DOHH2 (cell line): ENCODE measurements at regions not wholly inside any gene's neighbourhood (a gene's known extent, or its start where the extent isn't known, plus 50 kb on each side); places are given as distances from the start of the nearest gene placed in this dataset.

Experiments used
- H3F3A ChIP-seq: fragments of 200-600 bp; sonication (generic), shearing (Covaris generic); 2 replicates; pipeline ENCODE4 v1.6.0; 2016; ENCODE audit warnings: antibody characterized with exemption, mild to moderate bottlenecking; ENCODE audit not compliant: control insufficient read depth, insufficient read depth
- H3K27ac ChIP-seq: fragments of 200-600 bp; sonication (generic); 2 replicates; pipeline ENCODE4 v1.5.1; 2014; ENCODE audit warnings: low read depth, mild to moderate bottlenecking, low read length, moderate library complexity
- H3K27me3 ChIP-seq: fragments of 200-600 bp; sonication (generic); 2 replicates; pipeline ENCODE4 v1.6.1; 2014; ENCODE audit warnings: mild to moderate bottlenecking, low read length, mixed read lengths; ENCODE audit not compliant: control insufficient read depth
- H3K36me3 ChIP-seq: fragments of 200-600 bp; sonication (generic); 2 replicates; pipeline ENCODE4 v1.6.1; 2014; ENCODE audit warnings: mild to moderate bottlenecking, low read length, moderate library complexity, mixed read lengths; ENCODE audit not compliant: control insufficient read depth
- H3K4me1 ChIP-seq: fragments of 200-600 bp; sonication (generic); 2 replicates; pipeline ENCODE4 v1.6.1; 2014; ENCODE audit warnings: mild to moderate bottlenecking, low read length, mixed read lengths; ENCODE audit not compliant: control insufficient read depth
- H3K4me2 ChIP-seq: fragments of 200-600 bp; sonication (generic); 2 replicates; pipeline ENCODE4 v1.6.0; 2014; ENCODE audit warnings: mild to moderate bottlenecking, low read length, moderate library complexity
- H3K4me3 ChIP-seq: fragments of 200-600 bp; sonication (generic); 2 replicates; pipeline ENCODE4 v1.5.1; 2014; ENCODE audit warnings: mild to moderate bottlenecking, low read length, mixed read lengths
- H3K79me2 ChIP-seq: fragments of 200-600 bp; sonication (generic); 2 replicates; pipeline ENCODE4 v1.6.1; 2014; ENCODE audit warnings: mild to moderate bottlenecking, low read length, mixed read lengths; ENCODE audit not compliant: control insufficient read depth
- H3K9me2 ChIP-seq: fragments of 200-600 bp; sonication (generic); replicated peaks from 2 replicates; pipeline ENCODE4 v1.6.1; 2014; ENCODE audit warnings: mild to moderate bottlenecking, low read length, mixed read lengths; ENCODE audit not compliant: control insufficient read depth
- H3K9me3 ChIP-seq: fragments of 200-600 bp; sonication (generic); 2 replicates; pipeline ENCODE4 v1.6.1; 2014; ENCODE audit warnings: antibody characterized with exemption, low read length, mixed read lengths; ENCODE audit not compliant: control insufficient read depth, insufficient read depth
- H4K20me1 ChIP-seq: fragments of 200-600 bp; sonication (generic); 2 replicates; pipeline ENCODE4 v1.6.0; 2014; ENCODE audit warnings: low read depth, mild to moderate bottlenecking, antibody characterized with exemption, low read length, moderate library complexity; ENCODE audit not compliant: control insufficient read depth, insufficient read depth
- CTCF ChIP-seq: fragments of 200-600 bp; sonication (generic); IDR thresholded peaks from one replicate; pipeline ENCODE4 v1.5.1; 2014; ENCODE audit warnings: antibody characterized with exemption, mild to moderate bottlenecking, low read depth, low read length; ENCODE audit not compliant: poor library complexity, severe bottlenecking
- EZH2phosphoT487 ChIP-seq: fragments of 200-600 bp; sonication (generic); IDR thresholded peaks from 2 replicates; pipeline ENCODE4 v1.6.1; 2017; ENCODE audit warnings: borderline replicate concordance, mild to moderate bottlenecking, antibody characterized with exemption, low read length, moderate library complexity, mixed read lengths

- H3K27ac ChIP-seq, result no peak overlapping the region
- H3K4me3 ChIP-seq, result no peak overlapping the region
- no peaks in the 10 kb centered on the region for H3K4me1 ChIP-seq
- H3K9me3 ChIP-seq, result no peaks in the 10 kb centered on the region; the same call in 1 of the 2 replicates
- no peaks in the 10 kb centered on the region for H3K36me3 ChIP-seq
- no peaks in the 10 kb centered on the region for H3F3A ChIP-seq
- H3K27me3 ChIP-seq, result no peaks in the 10 kb centered on the region
- H3K9me2 ChIP-seq, result no peaks in the 10 kb centered on the region
- H4K20me1 ChIP-seq, result no peaks in the 10 kb centered on the region
- TF ChIP-seq EZH2phosphoT487, result no peak
- no peaks in the 10 kb centered on the region for H3K79me2 ChIP-seq
- H3K4me2 ChIP-seq, result no peak overlapping the region
These were observed 605.8 kb upstream of the PTGER4 start for GRCh38 chr5:40073927-40074326.

- H3K4me2 ChIP-seq, result no peak overlapping the region
- H3K27me3 ChIP-seq, result no peaks in the 10 kb centered on the region
- H3K4me3 ChIP-seq, result no peak overlapping the region
- no peaks in the 10 kb centered on the region for H3K36me3 ChIP-seq
- H4K20me1 ChIP-seq, result no peaks in the 10 kb centered on the region
- H3K27ac ChIP-seq, result no peak overlapping the region
- no peaks in the 10 kb centered on the region for H3F3A ChIP-seq
- no peaks in the 10 kb centered on the region for H3K9me2 ChIP-seq
- H3K9me3 ChIP-seq, result no peaks in the 10 kb centered on the region
- TF ChIP-seq CTCF (no peak), EZH2phosphoT487 (no peak)
- no peaks in the 10 kb centered on the region for H3K4me1 ChIP-seq
- H3K79me2 ChIP-seq, result no peaks in the 10 kb centered on the region
These were observed 607.8 kb upstream of the PTGER4 start for GRCh38 chr5:40071870-40072269.

- H3K27me3 ChIP-seq, result no peaks in the 10 kb centered on the region
- no peaks in the 10 kb centered on the region; the same call in 1 of the 2 replicates for H3K9me2 ChIP-seq
These were observed 613.1 kb upstream of the PTGER4 start for GRCh38 chr5:40066616-40067015.

GRCh38 chr5:40052808-40053207 lies 626.9 kb upstream of the PTGER4 start:
- Histone ChIP-seq H3K9me2 (no peaks in the 10 kb centered on the region), H3K36me3 (no peaks in the 10 kb centered on the region), H3K4me2 (no peak overlapping the region), H3K4me1 (no peaks in the 10 kb centered on the region), H4K20me1 (no peaks in the 10 kb centered on the region), H3K79me2 (no peaks in the 10 kb centered on the region), H3K27ac (no peak overlapping the region), H3F3A (no peaks in the 10 kb centered on the region), H3K4me3 (no peak overlapping the region), H3K9me3 (no peaks in the 10 kb centered on the region), H3K27me3 (no peaks in the 10 kb centered on the region)
- TF ChIP-seq CTCF (no peak), EZH2phosphoT487 (no peak)

More at GRCh38 chr5:40066616-40067015, 613.1 kb upstream of the PTGER4 start:
- no peaks in the 10 kb centered on the region for H3K79me2 ChIP-seq
- no peaks in the 10 kb centered on the region for H3K4me1 ChIP-seq
- no peak overlapping the region for H3K27ac ChIP-seq
- H4K20me1 ChIP-seq, result no peaks in the 10 kb centered on the region
- H3F3A ChIP-seq, result no peaks in the 10 kb centered on the region
- TF ChIP-seq EZH2phosphoT487, result no peak
- TF ChIP-seq CTCF, result no peak
- no peak overlapping the region for H3K4me2 ChIP-seq
- no peak overlapping the region for H3K4me3 ChIP-seq
- H3K36me3 ChIP-seq, result no peaks in the 10 kb centered on the region
- H3K9me3 ChIP-seq, result no peaks in the 10 kb centered on the region
